Activated CD4-positive, CD25-positive, alpha-beta regulatory T cell treated with anti-CD3 and anti-CD28 coated beads, Interleukin-2, amount 50 U/mL, for 16 hours (primary cell): ENCODE measurements at regions not wholly inside any gene's neighbourhood (a gene's known extent, or its start where the extent isn't known, plus 50 kb on each side); places are given as distances from the start of the nearest gene placed in this dataset.
"Not testable (repeated sequence)": the region's sequence is repeated elsewhere in the genome, so short reads cannot be mapped to it uniquely, and the experiment has no call there.

Experiments
- DNase-seq: peaks from one replicate; pipeline ENCODE4 v3.0.0-alpha.2; 2020; ENCODE audit warnings: low read depth, low spot score

DNA sequence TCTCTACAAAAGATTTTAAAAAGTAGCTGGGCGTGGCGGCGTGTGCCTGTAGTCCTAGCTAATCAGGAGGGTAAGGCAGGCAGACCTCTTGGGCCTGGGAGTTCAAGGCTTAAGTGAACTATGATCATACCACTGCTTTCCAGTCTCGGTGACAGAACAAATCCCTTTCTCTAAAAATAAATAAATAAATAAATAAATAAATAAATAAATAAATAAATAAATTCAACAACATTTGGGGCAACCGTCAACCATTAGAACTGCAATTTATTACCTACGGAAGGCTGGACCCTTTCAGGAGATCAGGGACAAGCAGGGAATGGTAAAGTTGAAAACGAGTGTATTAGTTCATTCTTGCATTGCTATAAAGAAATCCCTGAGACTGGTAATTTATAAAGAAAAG, 136.2 kb upstream of the USP9X start:
- no peak for DNase-seq

DNA sequence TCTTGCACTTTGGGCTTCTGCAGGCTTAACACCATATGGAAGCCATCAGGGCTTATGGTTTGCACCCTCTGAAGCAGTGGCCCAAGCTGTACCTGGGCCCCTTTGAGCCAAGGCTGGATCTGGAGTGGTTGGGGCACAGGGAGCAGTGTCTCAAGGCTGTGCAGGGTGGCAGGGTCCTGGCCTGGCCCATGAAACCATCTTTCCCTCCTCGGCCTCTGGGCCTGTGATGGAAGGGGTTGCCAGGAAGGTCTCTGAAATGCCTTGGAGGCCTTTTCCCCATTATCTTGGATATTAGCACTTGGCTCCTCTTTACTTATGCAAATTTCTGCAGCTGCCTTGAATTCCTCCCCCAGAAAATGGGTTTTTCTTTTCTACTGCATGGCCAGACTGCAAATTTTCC, 134.7 kb upstream of the USP9X start:
- DNase-seq: no peak

DNA sequence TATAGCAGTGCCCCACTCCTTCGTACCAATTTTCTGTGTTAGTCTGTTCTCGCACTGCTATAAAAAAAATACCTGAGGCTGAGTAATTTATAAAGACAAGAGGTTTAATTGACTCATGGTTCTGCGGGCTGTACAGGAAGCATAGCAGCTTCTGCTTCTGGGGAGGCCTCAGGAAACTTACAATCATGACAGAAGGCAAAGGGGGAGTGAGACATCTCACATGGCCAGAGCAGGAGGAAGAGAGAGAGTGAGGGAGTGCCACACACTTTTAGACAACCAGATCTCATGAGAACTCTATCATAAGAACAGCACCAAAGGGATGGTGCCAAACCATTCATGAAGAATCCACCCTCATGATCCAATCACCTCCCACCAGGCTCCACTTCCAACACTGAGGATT, 133.8 kb upstream of the USP9X start:
- not testable (repeated sequence) for DNase-seq

DNA sequence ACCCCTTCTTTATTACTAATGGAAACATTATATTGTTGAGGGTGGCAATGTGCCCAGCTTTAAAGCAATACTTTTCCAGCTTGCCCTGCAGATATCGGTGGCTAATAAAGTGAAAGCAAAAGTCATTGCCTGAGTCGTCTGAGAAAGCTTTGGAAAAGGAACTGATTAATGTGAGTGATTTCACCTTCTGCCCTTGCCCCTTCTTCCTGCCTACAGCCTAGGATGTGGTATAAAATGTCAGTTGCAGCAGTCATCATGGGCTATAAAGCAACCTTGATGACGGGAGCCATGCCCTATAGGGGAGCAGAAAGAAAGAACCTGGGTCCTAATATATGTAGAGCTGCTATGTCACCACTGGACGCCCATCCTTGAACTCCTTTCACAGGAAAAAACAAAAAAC, 132.4 kb upstream of the USP9X start:
- no peak for DNase-seq

DNA sequence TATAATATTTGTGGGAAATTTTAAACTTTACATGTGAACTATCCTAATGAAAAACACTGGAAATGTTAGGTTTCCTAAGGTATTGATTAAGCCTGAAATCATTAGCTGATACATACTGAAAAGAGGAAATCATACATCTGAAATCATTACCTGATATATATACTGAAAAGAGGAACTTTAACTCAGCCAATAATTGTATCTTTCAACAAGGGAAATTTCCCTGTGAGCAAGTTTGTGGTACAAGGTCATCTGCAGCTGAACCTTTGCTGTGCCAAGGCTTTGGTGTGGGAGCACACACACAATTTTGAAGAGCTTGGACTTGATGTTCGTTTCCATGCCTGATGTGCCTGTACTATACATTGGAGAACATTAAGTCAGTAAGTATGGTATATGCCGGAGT, 131.9 kb upstream of the USP9X start:
- no peak for DNase-seq

DNA sequence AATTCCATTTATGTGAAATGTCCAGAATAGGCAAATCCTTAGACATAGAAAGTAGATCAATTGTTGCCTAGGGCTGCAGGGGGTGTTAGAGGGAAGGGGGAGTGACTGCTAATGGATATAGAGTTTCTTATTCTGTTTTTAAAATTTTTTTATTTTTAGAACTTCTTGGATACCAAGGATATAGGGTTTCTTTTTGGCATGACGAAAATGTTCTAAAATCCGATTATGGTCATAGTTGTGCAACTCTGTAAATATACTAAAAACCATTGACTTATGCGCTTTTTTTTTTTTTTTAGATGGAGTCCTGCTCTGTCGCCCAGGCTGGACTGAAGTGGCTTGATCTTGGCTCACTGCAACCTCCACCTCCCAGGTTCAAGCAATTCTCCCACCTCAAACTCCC, 125.2 kb upstream of the USP9X start:
- no peak for DNase-seq

DNA sequence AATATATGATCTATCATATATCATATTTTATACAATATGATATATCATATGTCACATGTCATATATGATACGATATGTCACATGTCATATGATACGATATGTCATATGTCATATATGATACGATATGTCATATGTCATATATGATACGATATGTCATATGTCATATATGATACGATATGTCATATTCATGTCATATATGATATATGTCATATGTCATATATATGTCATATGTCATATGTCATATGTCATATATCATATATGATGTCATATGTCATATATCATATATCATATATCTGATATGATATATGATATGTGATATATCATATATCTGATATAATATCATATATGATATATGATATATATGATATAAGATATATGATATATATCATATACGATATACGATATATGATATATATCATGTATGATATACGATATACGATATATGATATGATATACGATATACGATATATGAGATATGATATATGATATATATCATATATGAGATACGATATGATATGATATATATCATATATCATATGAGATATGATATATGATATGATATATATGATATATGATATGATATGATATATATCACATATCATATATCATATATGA, 122.3 kb upstream of the USP9X start:
- DNase-seq: no peak

DNA sequence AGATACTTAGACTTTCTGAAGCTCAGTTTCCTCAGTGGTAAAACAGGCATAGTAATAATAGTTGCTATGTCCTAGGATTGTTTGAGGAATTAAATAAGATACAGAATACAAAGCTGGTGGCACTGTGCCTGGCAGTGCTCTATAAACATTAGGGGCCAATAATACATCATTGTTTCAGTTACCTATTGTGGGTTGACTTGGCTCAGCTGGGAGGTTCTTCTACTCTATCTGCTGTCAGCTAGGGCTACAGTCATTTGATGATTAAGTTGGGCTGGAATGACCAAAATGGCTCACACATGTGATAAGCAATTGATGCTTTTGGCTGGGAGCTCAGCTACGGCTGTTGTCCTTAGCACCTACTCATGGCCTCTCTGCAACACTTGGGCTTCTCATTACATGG, 121.2 kb upstream of the USP9X start:
- no peak for DNase-seq

DNA sequence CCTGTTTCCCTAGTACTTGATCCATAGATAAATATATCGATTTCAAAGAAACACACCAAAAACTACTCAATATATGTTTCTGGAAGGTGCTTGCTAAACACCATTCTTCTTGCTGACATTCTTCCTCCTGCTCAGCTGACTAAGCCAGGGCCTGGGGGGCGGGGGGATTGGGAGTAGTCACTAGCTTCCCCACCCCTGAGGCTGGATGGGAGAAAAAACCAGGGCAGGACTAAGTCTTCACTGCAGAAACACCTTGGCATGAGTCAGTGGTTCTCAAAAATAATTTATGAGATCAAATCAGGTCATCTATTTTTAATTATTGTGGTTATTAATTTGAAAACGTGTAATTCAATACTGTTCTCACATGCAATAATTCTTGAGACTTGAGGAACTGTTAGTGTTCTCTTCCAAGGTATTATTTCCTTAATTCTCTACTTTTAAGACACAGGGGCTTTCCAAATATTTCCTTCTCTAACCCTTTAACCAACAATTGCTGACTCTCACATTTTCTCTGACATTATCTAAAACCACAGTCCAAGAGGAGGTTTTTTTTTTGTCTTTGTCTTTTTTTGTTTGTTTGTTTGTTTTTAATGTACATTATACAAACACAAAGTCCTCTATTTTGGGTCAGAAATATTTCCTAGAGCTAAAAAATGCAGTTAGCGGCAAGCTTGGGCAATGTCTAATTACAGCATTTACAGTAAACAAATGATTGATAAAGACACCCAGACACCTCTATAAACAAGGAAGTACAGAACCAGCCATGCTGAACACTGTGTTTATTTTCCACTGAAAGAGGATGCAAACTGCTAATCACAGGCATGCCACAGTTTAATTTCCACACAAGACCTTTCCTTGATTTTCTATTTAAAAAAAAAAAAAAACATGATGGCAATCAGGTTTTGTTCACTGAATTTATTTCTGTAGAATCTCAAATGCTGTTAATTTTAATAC, 120.3 kb upstream of the USP9X start:
- no peak for DNase-seq

DNA sequence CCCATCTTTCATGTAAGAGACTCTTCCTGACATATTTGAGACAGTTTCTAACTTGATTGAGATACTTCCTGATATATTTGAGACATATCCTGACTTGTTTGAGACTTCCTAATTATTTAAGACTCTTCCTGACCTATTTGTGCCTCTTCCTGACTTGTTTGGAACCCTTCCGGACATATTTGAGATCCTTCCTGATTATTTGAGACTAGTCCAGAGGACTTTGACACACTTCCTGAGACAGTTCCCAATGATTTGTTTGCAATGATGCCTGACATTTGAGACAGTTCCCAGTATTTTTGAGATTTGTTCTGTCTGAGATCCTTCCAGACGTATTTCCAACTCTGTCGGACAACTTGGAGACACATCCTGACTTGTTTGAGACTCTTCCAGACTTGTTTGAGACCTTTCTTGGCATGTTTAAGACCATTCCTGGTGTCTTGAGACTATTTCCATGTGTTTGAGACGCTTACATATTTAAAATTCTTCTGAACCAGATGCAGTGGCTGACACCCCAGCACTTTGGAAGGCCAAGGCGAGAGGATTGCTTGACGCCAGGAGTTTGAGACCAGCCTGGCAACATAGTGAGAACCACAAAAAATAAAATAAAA, 118.9 kb upstream of the USP9X start:
- DNase-seq: no peak

DNA sequence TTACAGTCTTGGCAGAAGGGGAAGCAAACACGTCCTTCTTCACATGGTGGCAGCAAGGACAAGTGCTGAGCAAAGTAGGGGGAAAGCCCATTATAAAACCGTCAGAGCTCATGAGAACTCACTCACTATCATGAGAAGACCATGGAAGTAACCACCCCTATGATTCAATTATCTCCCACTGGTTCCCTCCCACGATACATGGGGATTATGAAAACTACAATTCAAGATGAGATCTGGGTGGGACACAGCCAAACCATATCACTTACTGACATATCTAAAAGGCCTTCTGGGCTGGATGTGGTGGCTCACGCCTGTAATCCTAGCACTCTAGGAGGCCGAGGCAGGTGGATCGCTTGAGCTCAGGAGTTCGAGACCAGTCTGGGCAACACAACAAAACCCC, 117.1 kb upstream of the USP9X start:
- DNase-seq: no peak

DNA sequence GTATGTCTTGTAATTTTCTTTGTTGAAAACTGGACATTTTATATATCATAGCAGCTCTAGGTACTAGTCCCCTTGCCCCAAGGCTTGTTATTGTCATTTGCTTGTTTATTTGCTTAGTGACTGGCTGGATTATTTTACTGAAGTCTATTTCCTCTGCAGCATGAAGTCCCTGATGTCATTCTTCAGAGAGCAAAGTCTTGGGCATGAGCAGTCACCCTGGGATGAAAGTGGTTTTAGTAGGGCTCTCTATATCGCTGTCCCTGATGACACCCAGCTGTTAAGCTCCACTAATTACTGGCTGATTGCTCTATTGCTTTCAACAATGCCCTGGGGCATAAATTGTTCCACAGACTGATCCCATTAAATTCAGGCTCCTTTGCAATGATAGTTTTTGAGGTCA, 113.5 kb upstream of the USP9X start:
- DNase-seq: no peak

DNA sequence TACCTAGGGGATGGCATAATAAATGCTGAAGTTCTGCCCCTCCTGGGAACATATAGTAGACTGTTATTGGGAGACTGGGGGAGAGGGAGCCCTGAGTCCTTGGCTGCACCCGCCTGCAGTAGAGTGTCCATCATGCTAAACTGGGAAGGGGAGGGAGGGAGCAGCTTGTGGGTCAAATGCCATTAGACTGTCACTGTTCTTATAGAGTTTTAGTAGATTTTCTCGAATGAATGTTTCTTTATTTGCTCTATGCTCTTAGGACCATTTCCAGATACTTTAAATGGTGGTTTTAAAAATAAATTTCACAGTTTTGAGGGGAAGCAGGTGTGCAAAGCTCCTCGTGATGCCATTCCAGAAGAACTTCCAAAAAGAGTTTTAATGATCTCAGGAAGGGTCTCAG, 111.6 kb upstream of the USP9X start:
- DNase-seq: no peak

DNA sequence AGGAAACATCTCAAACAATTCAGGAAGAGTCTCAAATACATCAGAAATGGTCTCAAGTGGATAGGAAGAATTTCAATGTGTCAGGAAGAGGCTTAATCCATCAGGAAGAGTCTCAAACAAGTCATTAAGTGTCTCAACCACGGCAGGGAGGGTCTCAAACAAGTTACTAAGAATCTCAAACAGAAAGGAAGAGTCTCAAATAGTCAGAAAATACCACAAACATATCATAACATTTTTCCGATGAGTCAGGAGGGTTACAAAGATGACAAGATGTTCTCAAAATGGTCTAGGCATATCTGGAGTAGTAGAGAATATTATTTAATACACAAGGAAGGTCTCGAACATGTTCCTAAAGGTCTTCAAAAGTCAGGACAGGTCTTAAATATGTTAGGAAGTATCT, 109.3 kb upstream of the USP9X start:
- DNase-seq: no peak

DNA sequence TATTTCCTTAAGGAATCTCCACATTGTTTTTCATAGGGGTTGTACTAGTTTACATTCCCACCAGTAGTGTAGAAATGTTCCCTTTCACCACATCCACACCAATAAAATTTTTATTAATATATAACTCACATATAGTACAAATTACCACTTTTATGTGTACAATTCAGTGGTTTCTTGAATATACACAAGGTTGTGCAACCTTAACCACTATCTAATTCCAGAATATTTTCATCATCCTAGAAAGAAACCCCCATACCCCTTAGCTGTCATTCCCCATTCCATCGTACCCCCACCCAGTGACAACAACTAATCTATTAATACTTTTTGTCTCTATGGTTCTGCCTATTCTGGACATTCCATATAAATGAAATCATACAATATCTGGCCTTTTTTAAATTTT, 108.3 kb upstream of the USP9X start:
- no peak for DNase-seq

DNA sequence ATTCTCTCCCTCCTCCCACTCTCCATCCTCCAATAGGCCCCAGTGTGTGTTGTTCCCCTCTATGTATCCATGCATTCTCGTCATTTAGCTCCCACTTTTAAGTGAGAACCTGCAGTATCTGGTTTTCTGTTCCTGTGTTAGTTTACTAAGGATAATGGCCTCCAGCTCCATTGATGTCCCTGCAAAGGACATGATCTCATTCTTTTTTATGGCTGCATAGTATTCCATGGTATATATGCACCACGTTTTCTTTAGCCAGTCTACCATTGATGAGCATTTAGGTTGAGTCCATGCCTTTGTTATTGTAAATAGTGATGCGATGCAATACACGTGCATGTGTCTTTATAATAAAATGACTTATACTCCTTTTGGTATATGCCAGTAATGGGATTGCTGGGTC, 100.3 kb upstream of the USP9X start:
- DNase-seq: no peak

DNA sequence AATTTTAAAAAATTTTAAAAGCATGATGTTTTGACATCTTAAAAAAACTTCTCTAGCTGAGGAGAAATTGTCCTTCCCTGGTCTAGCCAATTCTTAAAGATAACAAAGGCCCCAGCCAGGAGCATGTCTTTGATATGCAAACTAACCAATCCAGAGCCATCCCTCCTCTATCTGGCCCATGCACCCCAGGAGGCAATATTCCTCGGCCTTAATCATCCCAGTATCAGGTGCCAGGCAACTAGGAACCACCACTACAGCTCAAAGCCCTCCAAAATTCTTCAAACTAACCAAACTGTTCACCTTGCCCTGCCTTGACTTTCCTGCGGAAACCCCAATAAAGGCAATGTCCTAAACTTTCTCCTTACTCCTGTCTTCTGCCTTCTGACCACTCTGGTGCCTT, 97.8 kb upstream of the USP9X start:
- no peak for DNase-seq

DNA sequence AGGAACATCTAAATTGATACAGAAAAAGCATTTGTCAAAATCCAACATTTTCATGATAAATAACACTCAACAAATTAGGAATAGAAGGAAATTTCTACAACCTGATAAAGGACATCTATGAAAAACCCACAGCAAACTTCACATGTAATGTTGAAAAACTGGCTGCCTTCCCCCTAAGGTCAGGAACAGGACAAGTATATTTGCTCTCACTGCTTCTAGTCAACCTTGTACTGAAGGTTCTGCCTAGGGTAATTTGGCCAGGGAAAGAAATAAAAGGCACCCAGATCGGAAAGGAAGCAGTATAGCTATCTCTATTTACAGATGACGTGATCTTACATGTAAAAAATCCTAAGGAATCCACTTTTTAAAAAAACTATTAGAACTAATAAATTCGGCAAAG, 97.1 kb upstream of the USP9X start:
- no peak for DNase-seq

DNA sequence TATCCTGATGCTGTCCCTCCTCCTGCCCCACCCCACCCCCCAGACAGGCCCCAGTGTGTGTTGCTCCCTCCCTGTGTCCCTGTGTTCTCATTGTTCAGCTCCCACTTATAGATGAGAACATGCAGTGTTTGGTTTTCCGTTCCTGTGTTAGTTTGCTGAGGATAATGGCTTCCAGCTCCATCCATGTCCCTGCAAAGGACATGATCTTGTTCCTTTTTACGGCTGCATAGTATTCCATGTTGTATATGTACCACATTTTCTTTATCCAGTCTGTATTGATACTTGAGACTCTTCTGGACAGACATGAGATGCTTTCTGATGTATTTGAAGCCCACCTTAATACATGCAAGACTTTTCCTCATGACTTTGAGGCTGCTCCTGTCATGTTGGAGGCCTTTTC, 91.8 kb upstream of the USP9X start:
- not testable (repeated sequence) for DNase-seq

DNA sequence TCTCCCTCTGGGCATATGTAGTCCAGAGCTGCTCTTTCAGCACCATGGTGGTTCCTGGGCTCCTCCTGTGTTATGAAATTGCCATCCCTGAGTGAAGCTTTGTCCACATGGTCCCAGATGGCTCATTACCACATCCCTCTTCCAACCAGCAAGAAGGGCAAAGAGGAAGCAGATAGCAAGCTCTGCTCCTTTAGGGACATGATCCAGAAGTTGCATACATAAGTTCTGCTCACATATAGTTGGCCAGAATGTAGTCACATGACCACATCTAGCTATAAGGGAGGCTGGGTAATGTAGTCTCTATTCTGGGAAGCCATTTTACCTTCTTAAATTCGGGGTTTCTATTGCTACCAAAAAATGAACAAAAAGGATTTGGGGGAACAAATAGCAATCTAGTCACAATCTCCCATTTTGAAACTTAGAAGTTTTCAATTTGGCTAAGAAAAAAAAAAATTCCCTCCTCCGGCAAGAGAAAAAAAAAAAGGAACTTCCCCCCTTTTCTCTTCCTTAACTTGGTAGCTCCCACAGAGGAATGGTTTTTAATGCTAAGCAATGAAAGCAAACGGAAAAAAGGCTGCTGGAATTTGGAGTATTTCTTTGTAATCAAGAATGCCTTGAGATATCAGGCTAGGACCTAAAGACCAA, 88.2 kb upstream of the USP9X start:
- DNase-seq: no peak

DNA sequence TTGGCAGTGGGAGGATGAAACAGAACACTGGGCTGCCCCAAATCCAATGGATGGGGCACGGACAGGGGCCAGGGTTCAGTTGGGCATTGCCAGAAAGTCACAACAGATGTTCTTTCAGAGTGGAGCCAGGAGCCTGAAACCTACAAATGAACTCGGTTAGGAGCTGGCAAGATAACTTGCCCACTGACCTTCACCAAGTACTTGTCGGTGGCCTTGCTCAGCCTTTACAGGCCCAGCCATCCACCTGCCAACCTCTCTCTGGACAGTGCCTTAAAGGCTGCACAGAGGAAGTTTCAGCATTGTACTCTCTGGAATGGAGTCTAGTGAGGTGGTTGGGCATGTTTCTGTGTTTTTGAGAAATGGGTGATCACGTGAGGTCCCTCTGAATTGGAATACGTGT, 87.1 kb upstream of the USP9X start:
- no peak for DNase-seq

DNA sequence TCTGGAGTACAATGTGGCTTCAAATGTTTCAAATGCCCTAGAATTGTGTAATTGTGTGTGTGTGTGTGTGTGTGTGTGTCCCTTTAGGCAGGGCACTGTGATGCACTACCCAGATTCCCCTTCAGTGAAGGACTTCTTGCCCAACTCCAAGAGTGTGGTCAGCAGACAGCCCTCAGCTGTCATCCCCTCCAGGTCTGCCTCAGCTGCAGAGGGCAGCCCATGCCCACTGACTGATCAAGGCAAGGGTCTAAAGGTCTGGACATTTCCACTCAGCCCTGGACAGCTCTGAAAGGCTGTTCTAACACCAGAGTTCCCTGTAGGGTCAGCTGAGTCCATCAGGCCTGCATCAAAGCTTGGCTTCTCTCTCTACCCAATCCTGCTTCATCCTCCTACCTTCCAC, 83.9 kb upstream of the USP9X start:
- DNase-seq: no peak
